Breast epithelium (tissue), 4 donors: ENCODE measurements at regions not wholly inside any gene's neighbourhood (a gene's known extent, or its start where the extent isn't known, plus 50 kb on each side); places are given as distances from the start of the nearest gene placed in this dataset.
"Not testable (repeated sequence)": the region's sequence is repeated elsewhere in the genome, so short reads cannot be mapped to it uniquely, and the experiment has no call there.

Source experiments
- DNase-seq, 2 donors: peaks; one replicate each; pipeline ENCODE4 v3.0.0-alpha.2; 2019; ENCODE audit warnings: low spot score in 2 of 2
- H3K27ac ChIP-seq, 2 donors: fragments of 200-600 bp; sonication (generic) in 1 of 2; one replicate each; pipeline ENCODE4 v1.5.1; 2016 to 2019; ENCODE audit warnings: mild to moderate bottlenecking in 1 of 2
- H3K27me3 ChIP-seq, 2 donors: fragments of 200-600 bp; sonication (generic) in 1 of 2; one replicate each; pipeline versions ENCODE4 v1.5.1 to v1.6.0; 2017 to 2019; ENCODE audit warnings: control low read depth in 1 of 2, mild to moderate bottlenecking in 1 of 2
- H3K36me3 ChIP-seq: fragments of 200-600 bp; one replicate; pipeline ENCODE4 v1.5.1; 2019
- H3K4me1 ChIP-seq, 2 donors: fragments of 200-600 bp; sonication (generic); one replicate each; pipeline ENCODE4 v1.5.1; 2016 to 2019; ENCODE audit warnings: control low read depth in 1 of 2
- H3K4me3 ChIP-seq, 3 donors: fragments of 200-600 bp; sonication (generic); 1 replicate in 2 of 3; 2 replicates in 1 of 3; pipeline ENCODE4 v1.5.1; 2016 to 2019; ENCODE audit warnings: mild to moderate bottlenecking in 3 of 3, moderate library complexity in 2 of 3
- H3K9me3 ChIP-seq, 2 donors: fragments of 200-600 bp; sonication (generic) in 1 of 2; one replicate each; pipeline ENCODE4 v1.5.1; 2016 to 2019; ENCODE audit warnings: control low read depth in 1 of 2
- POLR2A ChIP-seq: fragments of 450-650 bp; IDR thresholded peaks from one replicate; pipeline ENCODE4 v1.6.1; 2016; ENCODE audit warnings: antibody characterized with exemption, mild to moderate bottlenecking, moderate library complexity
- POLR2AphosphoS5 ChIP-seq, 3 donors: sonication (generic); formaldehyde crosslinking; IDR thresholded peaks; one replicate each; pipeline ENCODE4 v1.6.1; 2017; ENCODE audit warnings: antibody characterized with exemption in 3 of 3
- intact Hi-C: fragments of 100-400 bp; cut with DNase I; formaldehyde crosslinking; loops from one replicate; pipeline ENCODE4 v1.15.1; 2023; ENCODE audit warnings: low total_unique reads
- TF ChIP-seq, protein P1 (sequence below), 3 donors: fragments of 450-650 bp; IDR thresholded peaks; one replicate each; pipeline ENCODE4 v1.5.1; 2016 to 2017; ENCODE audit warnings: antibody characterized with exemption in 3 of 3, mild to moderate bottlenecking in 3 of 3, moderate library complexity in 3 of 3

DNA sequence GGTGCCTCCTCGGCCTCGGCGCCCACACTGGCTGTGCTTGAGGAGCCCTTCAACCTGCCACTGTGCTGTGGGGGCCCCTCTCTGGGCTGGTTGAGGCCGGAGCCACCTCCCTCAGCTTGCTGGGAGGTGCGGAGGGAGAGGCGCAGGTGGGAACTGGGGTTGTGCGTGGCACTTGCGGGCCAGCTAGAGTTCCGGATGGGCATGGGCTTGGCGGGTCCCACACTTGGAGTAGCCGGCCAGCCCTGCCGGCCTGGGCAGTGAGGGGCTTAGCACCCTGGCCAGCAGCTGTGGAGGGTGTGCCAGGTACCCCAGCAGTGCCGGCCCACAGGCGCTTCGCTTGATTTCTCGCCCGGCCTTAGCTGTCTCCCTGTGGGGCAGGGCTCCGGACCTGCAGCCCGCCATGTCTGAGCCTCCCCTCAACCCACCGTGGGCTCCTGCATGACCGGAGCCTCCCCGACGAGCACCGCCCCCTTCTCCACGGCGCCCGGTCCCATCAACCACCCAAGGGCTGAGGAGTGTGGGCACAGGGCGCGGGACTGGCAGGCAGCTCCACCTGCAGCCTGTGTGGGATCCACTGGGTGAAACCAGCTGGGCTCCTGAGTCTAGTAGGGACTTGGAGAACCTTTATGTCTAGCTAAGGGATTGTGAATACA lies 723.8 kb downstream of the DIAPH3 start:
- no peak for DNase-seq
- H3K27me3 ChIP-seq = no peaks in the 10 kb centered on the region
- H3K9me3 ChIP-seq = no peaks in the 10 kb centered on the region
- no peak overlapping the region for H3K4me3 ChIP-seq
- no peaks in the 10 kb centered on the region for H3K36me3 ChIP-seq
- no peak overlapping the region for H3K27ac ChIP-seq
- intact Hi-C loops = no loop called here
- no peaks in the 10 kb centered on the region for H3K4me1 ChIP-seq
- TF ChIP-seq POLR2A (no peak), POLR2AphosphoS5 (IDR thresholded peaks at IDR 0.05) (no peak)
- TF ChIP-seq, protein P1, sequence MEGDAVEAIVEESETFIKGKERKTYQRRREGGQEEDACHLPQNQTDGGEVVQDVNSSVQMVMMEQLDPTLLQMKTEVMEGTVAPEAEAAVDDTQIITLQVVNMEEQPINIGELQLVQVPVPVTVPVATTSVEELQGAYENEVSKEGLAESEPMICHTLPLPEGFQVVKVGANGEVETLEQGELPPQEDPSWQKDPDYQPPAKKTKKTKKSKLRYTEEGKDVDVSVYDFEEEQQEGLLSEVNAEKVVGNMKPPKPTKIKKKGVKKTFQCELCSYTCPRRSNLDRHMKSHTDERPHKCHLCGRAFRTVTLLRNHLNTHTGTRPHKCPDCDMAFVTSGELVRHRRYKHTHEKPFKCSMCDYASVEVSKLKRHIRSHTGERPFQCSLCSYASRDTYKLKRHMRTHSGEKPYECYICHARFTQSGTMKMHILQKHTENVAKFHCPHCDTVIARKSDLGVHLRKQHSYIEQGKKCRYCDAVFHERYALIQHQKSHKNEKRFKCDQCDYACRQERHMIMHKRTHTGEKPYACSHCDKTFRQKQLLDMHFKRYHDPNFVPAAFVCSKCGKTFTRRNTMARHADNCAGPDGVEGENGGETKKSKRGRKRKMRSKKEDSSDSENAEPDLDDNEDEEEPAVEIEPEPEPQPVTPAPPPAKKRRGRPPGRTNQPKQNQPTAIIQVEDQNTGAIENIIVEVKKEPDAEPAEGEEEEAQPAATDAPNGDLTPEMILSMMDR (IDR thresholded peaks at IDR 0.05) = no peak

DNA sequence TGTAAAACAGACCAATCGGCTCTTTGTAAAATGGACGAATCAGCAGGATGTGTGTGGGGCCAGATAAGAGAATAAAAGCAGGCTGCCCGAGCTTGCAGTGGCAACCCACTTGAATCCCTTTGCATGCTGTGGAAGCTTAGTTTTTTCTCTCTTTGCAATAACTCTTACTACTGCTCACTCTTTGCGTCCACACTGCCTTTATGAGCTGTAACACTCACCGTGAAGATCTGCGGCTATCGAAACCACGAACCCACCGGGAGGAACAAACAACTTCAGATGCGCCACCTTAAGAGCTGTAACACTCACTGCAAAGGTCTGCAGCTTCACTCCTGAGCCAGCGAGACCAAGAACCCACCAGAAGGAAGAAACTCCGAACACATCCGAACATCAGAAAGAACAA lies 722.7 kb downstream of the DIAPH3 start:
- H3K4me1 ChIP-seq, H3K27me3 ChIP-seq, DNase-seq, H3K36me3 ChIP-seq, H3K4me3 ChIP-seq, intact Hi-C loops, H3K9me3 ChIP-seq, H3K27ac ChIP-seq: not testable (repeated sequence)

DNA sequence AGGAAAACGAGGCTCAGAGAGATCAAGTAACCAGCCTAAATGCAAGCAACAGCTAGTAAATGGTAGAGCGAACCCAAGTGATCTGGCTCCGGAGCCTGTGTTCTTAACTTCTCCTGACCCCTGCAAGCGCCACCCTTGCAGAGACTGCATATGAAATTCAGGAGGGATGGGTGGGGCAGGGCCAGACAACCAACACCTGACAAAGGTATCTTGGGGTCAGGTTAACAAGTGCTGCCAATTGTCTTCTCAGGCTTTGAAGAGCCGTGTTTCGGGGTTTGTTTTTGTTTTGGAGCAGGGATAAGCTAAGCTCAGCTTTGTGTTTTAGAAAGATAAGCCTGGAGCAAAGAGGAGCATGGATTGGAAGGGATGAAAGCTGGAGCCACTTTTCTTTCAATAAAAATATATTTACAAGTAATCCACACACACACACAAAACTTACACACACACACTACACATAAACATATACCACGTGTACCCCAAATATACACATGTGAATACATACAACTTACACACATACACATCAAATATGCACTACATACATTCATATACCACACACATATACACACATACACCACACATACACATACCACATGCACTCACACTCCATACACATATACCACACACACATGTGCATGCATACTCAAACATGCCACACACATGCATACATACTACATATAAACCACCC lies 722.0 kb downstream of the DIAPH3 start:
- Histone ChIP-seq H3K9me3 (no peaks in the 10 kb centered on the region), H3K4me1 (no peaks in the 10 kb centered on the region), H3K36me3 (no peaks in the 10 kb centered on the region), H3K27ac (no peak overlapping the region), H3K4me3 (no peak overlapping the region), H3K27me3 (no peaks in the 10 kb centered on the region)
- no peak for TF ChIP-seq POLR2AphosphoS5 (IDR thresholded peaks at IDR 0.05)
- no peak for TF ChIP-seq POLR2A
- TF ChIP-seq, protein P1 (IDR thresholded peaks at IDR 0.05) = no peak
- intact Hi-C loops = no loop called here
- no peak for DNase-seq

DNA sequence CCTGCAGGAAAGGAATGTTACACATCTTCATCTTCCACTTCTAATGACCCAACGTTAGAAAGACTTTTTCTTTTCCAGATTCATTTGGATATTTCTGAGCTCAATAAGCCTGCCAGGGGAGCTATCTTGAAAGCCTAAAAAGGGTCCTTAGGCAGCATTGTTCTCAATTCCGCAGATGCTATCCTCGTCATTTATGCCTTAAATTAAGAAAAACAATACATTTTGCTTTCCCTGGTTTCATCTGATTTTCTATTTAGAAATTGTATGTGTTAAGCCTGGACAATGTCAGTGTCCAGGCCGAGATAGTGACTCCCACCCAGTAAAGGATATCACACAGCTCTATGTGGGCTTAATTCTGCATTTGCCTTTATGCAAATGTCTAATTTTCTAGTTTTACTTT lies 721.3 kb downstream of the DIAPH3 start:
- Histone ChIP-seq H3K27me3 (no peaks in the 10 kb centered on the region), H3K4me3 (no peak overlapping the region), H3K36me3 (no peaks in the 10 kb centered on the region), H3K9me3 (no peaks in the 10 kb centered on the region), H3K4me1 (no peaks in the 10 kb centered on the region), H3K27ac (no peak overlapping the region)
- no peak for DNase-seq
- intact Hi-C loops = no loop called here
- TF ChIP-seq, protein P1 (IDR thresholded peaks at IDR 0.05) = no peak

DNA sequence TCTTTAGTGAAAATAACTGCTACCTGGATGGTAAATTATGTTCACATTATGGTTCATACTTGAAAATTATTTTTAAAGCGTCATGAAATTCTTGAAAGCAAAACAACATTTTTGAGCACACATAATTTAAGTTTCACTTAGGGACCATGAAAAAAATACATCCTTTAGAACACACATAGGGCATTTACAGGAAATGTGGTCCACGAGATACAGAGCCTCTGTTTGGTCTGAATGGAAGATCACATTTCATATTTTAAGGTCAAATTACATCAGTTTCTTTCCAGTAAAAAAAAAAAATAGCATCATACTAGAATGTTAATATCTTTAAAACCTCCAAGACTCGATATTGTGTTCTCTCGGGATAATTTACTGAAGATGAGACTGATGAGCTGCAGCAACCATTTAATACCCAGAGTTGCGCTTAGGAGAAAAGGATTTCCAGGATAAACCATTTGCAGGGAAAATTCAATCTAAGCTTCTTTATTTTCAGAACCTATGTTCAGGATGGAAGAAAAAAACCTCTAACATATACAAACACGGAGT lies 720.7 kb downstream of the DIAPH3 start:
- TF ChIP-seq POLR2A (no peak), POLR2AphosphoS5 (IDR thresholded peaks at IDR 0.05) (no peak)
- TF ChIP-seq, protein P1 (IDR thresholded peaks at IDR 0.05) = no peak

More for the DNA sequence above, 720.7 kb downstream of the DIAPH3 start:
- no peak overlapping the region for H3K4me3 ChIP-seq
- H3K27me3 ChIP-seq = no peaks in the 10 kb centered on the region
- H3K4me1 ChIP-seq = no peaks in the 10 kb centered on the region
- intact Hi-C loops = no loop called here
- H3K36me3 ChIP-seq = no peaks in the 10 kb centered on the region
- no peaks in the 10 kb centered on the region for H3K9me3 ChIP-seq
- DNase-seq = no peak
- no peak overlapping the region for H3K27ac ChIP-seq
